ENCODE measurements at regions not wholly inside any gene's neighbourhood (a gene's known extent, or its start where the extent isn't known, plus 50 kb on each side); places are given as distances from the start of the nearest gene placed in this dataset.

- intact Hi-C loops (cut with micrococcal nuclease; ENCODE audit: unreplicated experiment): no loop called here
- Histone ChIP-seq H3K27me3 (ENCODE audit: insufficient read depth, low read depth) (peaks cover 45% of the 10 kb centered on the region), H3K9me2 (ENCODE audit: insufficient read depth) (no peaks in the 10 kb centered on the region), H3K27ac (no peak overlapping the region), H3K4me2 (no peak overlapping the region), H3K36me3 (ENCODE audit: low read depth) (no peaks in the 10 kb centered on the region), H4K20me1 (ENCODE audit: insufficient read depth) (no peaks in the 10 kb centered on the region), H2AFZ (no peak overlapping the region), H3K9me3 (ENCODE audit: insufficient read depth, low read depth) (no peaks in the 10 kb centered on the region), H3K4me3 (no peak overlapping the region), H3K4me1 (replicated peaks; ENCODE audit: insufficient read depth) (no peaks in the 10 kb centered on the region), H3K79me2 (ENCODE audit: low read depth) (no peaks in the 10 kb centered on the region), H3F3A (ENCODE audit: insufficient read depth, low read depth) (no peaks in the 10 kb centered on the region)
- no TSS peak for BruUV-seq (replicated peaks)
- ChIA-PET CTCF (no interaction called here), POLR2A (ENCODE audit: unreplicated experiment) (no interaction called here)
- DNase-seq: no peak
- no peak for TF ChIP-seq CTCF (conservative IDR thresholded peaks at IDR 0.05)
- no peak for TF ChIP-seq EZH2 (IDR thresholded peaks at IDR 0.05; ENCODE audit: low read depth)
Measured at GRCh38 chr10:44471410-44471809, 86.5 kb upstream of the CXCL12 start.

- Histone ChIP-seq H4K20me1 (ENCODE audit: insufficient read depth) (no peaks in the 10 kb centered on the region), H3K4me1 (replicated peaks; ENCODE audit: insufficient read depth) (no peaks in the 10 kb centered on the region), H3K9me3 (ENCODE audit: insufficient read depth, low read depth) (no peaks in the 10 kb centered on the region), H3K27ac (no peak overlapping the region), H3K4me2 (no peak overlapping the region), H3K9me2 (ENCODE audit: insufficient read depth) (no peaks in the 10 kb centered on the region), H2AFZ (no peak overlapping the region), H3F3A (ENCODE audit: insufficient read depth, low read depth) (no peaks in the 10 kb centered on the region), H3K27me3 (ENCODE audit: insufficient read depth, low read depth) (peaks cover 28% of the 10 kb centered on the region), H3K79me2 (ENCODE audit: low read depth) (no peaks in the 10 kb centered on the region), H3K4me3 (no peak overlapping the region), H3K36me3 (ENCODE audit: low read depth) (no peaks in the 10 kb centered on the region)
- TF ChIP-seq CTCF (conservative IDR thresholded peaks at IDR 0.05) (no peak), EZH2 (IDR thresholded peaks at IDR 0.05; ENCODE audit: low read depth) (no peak)
- DNase-seq: no peak
- intact Hi-C loops (cut with micrococcal nuclease; ENCODE audit: unreplicated experiment): no loop called here
- BruUV-seq (replicated peaks): no TSS peak
- ChIA-PET CTCF (no interaction called here), POLR2A (ENCODE audit: unreplicated experiment) (no interaction called here)
Measured at GRCh38 chr10:44473146-44473545, 88.2 kb upstream of the CXCL12 start.

- no TSS peak for BruUV-seq (replicated peaks)
- no peak for DNase-seq
- Histone ChIP-seq H3K4me1 (replicated peaks; ENCODE audit: insufficient read depth) (no peaks in the 10 kb centered on the region), H3K4me2 (no peak overlapping the region), H2AFZ (no peak overlapping the region), H3K27me3 (ENCODE audit: insufficient read depth, low read depth) (no peaks in the 10 kb centered on the region; the same call in 1 of the 2 replicates), H3K4me3 (no peak overlapping the region), H3F3A (ENCODE audit: insufficient read depth, low read depth) (no peaks in the 10 kb centered on the region), H3K36me3 (ENCODE audit: low read depth) (no peaks in the 10 kb centered on the region), H3K9me2 (ENCODE audit: insufficient read depth) (no peaks in the 10 kb centered on the region), H4K20me1 (ENCODE audit: insufficient read depth) (no peaks in the 10 kb centered on the region), H3K79me2 (ENCODE audit: low read depth) (no peaks in the 10 kb centered on the region), H3K27ac (no peak overlapping the region), H3K9me3 (ENCODE audit: insufficient read depth, low read depth) (no peaks in the 10 kb centered on the region)
- ChIA-PET CTCF (no interaction called here), POLR2A (ENCODE audit: unreplicated experiment) (no interaction called here)
- TF ChIP-seq EZH2 (IDR thresholded peaks at IDR 0.05; ENCODE audit: low read depth) (no peak), CTCF (conservative IDR thresholded peaks at IDR 0.05) (no peak)
- intact Hi-C loops (cut with micrococcal nuclease; ENCODE audit: unreplicated experiment): no loop called here
Measured at GRCh38 chr10:44476409-44477045, 91.6 kb upstream of the CXCL12 start.

Measured in PC-9 (cell line).